ENCODE measurements at regions not wholly inside any gene's neighbourhood (a gene's known extent, or its start where the extent isn't known, plus 50 kb on each side); places are given as distances from the start of the nearest gene placed in this dataset.

- DNase-seq (ENCODE audit: low read depth in 2 of 2) = no peak
These were observed 181.4 kb upstream of the B3GALT2 start for GRCh38 chr1:193367863-193368262.

GRCh38 chr1:193366764-193367507 is 180.5 kb upstream of the B3GALT2 start:
- no peak for DNase-seq (ENCODE audit: low read depth in 2 of 2)

GRCh38 chr1:193365966-193366365 is 179.6 kb upstream of the B3GALT2 start:
- no peak for DNase-seq (ENCODE audit: low read depth in 2 of 2)

- no peak for DNase-seq (ENCODE audit: low read depth in 2 of 2)
These were observed 173.2 kb upstream of the B3GALT2 start for GRCh38 chr1:193359631-193360030.

GRCh38 chr1:193358419-193358818 is 172.0 kb upstream of the B3GALT2 start:
- no peak for DNase-seq (ENCODE audit: low read depth in 2 of 2)

- no peak for DNase-seq (ENCODE audit: low read depth in 2 of 2)
These were observed 169.8 kb upstream of the B3GALT2 start for GRCh38 chr1:193356249-193356648.

GRCh38 chr1:193355626-193356025 is 169.2 kb upstream of the B3GALT2 start:
- DNase-seq (ENCODE audit: low read depth in 2 of 2) = no peak

- DNase-seq (ENCODE audit: low read depth in 2 of 2) = peak; percentile 16 to 69
These were observed 168.8 kb upstream of the B3GALT2 start for GRCh38 chr1:193355178-193355577.

GRCh38 chr1:193348769-193349535 is 162.5 kb upstream of the B3GALT2 start:
- DNase-seq (ENCODE audit: low read depth in 2 of 2) = no peak

GRCh38 chr1:193348091-193348768 is 161.8 kb upstream of the B3GALT2 start:
- DNase-seq (ENCODE audit: low read depth in 2 of 2) = no peak

- DNase-seq (ENCODE audit: low read depth in 2 of 2) = no peak
These were observed 159.7 kb upstream of the B3GALT2 start for GRCh38 chr1:193346085-193346484.

GRCh38 chr1:193342811-193343210 is 156.4 kb upstream of the B3GALT2 start:
- DNase-seq (ENCODE audit: low read depth in 2 of 2) = no peak

GRCh38 chr1:193340331-193340730 is 153.9 kb upstream of the B3GALT2 start:
- DNase-seq (ENCODE audit: low read depth in 2 of 2) = no peak

GRCh38 chr1:193339401-193339800 is 153.0 kb upstream of the B3GALT2 start:
- peak in 1 of 2 donors; percentile 20 for DNase-seq (ENCODE audit: low read depth in 2 of 2)

GRCh38 chr1:193338194-193338593 is 151.8 kb upstream of the B3GALT2 start:
- DNase-seq (ENCODE audit: low read depth in 2 of 2) = peak; percentile 32 to 61

- DNase-seq (ENCODE audit: low read depth in 2 of 2) = peak; percentile 42 to 60
These were observed 149.5 kb upstream of the B3GALT2 start for GRCh38 chr1:193335806-193336428.

GRCh38 chr1:193333166-193333565 is 146.8 kb upstream of the B3GALT2 start:
- no peak for DNase-seq (ENCODE audit: low read depth in 2 of 2)

GRCh38 chr1:193326296-193326695 is 139.9 kb upstream of the B3GALT2 start:
- DNase-seq (ENCODE audit: low read depth in 2 of 2) = no peak

GRCh38 chr1:193325771-193326170 is 139.4 kb upstream of the B3GALT2 start:
- DNase-seq (ENCODE audit: low read depth in 2 of 2) = no peak

GRCh38 chr1:193325042-193325441 is 138.6 kb upstream of the B3GALT2 start:
- no peak for DNase-seq (ENCODE audit: low read depth in 2 of 2)

- peak; percentile 76 to 88 for DNase-seq (ENCODE audit: low read depth in 2 of 2)
These were observed 135.8 kb upstream of the B3GALT2 start for GRCh38 chr1:193322211-193322610.
